ENCODE measurements at regions not wholly inside any gene's neighbourhood (a gene's known extent, or its start where the extent isn't known, plus 50 kb on each side); places are given as distances from the start of the nearest gene placed in this dataset.

DNA sequence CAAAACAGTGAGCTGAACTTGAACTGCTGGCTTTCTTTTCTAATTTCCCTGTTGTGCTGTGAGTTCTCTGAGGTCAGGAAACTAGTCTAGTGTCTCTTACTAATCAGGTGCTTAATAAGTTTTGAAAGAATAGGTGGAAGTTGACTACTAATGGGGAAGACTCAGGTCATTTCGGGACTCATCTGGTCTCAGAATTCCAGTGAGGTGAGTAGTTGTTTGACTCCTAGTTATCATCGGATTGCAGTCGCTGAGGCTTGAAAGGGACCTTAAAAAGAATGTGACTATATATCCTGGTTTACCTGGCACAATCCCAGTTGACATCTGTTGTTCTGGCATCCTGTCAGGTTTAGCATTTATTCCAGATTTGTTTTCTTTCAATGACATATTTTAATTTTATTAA lies 81.4 kb upstream of the SPAG17 start:
- ChIA-PET CTCF (no interaction called here), POLR2A (no interaction called here)
- DNase-seq (ENCODE audit: extremely low spot score), result no peak
- TF ChIP-seq, protein P1, sequence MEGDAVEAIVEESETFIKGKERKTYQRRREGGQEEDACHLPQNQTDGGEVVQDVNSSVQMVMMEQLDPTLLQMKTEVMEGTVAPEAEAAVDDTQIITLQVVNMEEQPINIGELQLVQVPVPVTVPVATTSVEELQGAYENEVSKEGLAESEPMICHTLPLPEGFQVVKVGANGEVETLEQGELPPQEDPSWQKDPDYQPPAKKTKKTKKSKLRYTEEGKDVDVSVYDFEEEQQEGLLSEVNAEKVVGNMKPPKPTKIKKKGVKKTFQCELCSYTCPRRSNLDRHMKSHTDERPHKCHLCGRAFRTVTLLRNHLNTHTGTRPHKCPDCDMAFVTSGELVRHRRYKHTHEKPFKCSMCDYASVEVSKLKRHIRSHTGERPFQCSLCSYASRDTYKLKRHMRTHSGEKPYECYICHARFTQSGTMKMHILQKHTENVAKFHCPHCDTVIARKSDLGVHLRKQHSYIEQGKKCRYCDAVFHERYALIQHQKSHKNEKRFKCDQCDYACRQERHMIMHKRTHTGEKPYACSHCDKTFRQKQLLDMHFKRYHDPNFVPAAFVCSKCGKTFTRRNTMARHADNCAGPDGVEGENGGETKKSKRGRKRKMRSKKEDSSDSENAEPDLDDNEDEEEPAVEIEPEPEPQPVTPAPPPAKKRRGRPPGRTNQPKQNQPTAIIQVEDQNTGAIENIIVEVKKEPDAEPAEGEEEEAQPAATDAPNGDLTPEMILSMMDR (IDR thresholded peaks at IDR 0.05; ENCODE audit: control extremely low read depth, extremely low read depth, low read depth, missing control alignments), result no peak

DNA sequence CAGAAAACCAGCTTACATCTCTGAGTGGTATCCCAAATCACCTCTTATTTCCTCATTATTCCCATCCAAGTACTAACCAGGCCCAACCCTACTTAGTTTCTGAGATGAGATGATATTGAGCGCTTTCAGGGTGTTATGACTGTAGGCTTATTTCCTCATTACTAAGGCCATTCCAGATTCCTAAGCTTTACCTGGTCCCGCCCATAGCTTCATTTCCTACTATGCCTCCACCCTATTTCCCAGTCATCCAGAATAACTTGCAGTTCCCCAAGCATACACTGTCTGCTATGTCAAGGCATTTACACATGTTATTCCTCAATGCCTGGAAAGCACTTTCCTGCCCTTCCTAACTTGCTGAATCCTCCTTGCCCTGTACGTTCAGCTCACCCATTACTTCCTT lies 79.3 kb upstream of the SPAG17 start:
- POLR2A ChIA-PET, result no interaction called here
- CTCF ChIA-PET, result no interaction called here
- DNase-seq (ENCODE audit: extremely low spot score), result no peak
- TF ChIP-seq, protein P1 (IDR thresholded peaks at IDR 0.05; ENCODE audit: control extremely low read depth, extremely low read depth, low read depth, missing control alignments), result no peak

DNA sequence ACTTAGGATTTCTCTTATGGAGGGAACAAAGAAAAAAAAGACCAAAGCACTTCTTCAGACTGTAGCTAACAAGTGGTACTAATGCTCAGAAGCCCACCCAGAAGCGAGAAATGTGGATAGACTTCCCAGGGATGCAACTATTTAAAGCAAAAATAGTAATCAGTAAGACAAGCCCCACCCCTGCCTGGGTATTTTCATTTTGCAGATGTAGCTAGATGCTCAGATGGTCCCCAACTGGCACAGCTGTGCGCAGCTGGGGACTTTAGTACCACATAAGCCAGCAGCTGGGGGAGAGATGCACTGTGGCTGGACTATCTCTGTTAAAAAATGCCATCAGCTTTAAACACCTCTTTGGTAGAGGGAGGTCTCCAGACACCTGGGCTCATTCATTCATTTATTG lies 77.8 kb upstream of the SPAG17 start:
- no peak for DNase-seq (ENCODE audit: extremely low spot score)
- TF ChIP-seq, protein P1 (IDR thresholded peaks at IDR 0.05; ENCODE audit: control extremely low read depth, extremely low read depth, low read depth, missing control alignments), result no peak
- POLR2A ChIA-PET, result no interaction called here
- CTCF ChIA-PET, result no interaction called here

DNA sequence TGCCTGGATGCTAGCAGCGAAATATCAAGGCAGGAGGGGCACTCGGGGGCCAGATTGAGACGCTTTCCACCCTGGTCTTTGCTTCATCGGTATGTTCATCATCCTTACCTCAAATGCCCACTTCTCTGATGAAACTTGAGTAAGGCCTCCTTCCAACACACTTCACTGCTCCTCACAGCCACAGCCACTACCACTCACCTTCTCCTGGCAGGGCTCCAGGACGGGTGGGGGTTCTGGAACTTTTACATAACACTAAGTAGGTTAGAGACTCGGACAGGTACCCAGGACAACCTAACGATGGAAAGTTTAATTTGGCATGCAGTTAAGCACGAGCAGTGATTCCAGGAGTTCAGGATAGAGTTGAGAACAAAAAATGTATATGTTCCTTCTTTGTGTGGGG lies 73.9 kb upstream of the SPAG17 start:
- no peak for DNase-seq (ENCODE audit: extremely low spot score)
- POLR2A ChIA-PET, result no interaction called here
- CTCF ChIA-PET, result interaction anchor here (1.0 kb wide), 1 partner anchor 11 kb away, joined by 4 read pairs; no protein-coding TSS in a partner anchor
- TF ChIP-seq, protein P1 (IDR thresholded peaks at IDR 0.05; ENCODE audit: control extremely low read depth, extremely low read depth, low read depth, missing control alignments), result no peak

DNA sequence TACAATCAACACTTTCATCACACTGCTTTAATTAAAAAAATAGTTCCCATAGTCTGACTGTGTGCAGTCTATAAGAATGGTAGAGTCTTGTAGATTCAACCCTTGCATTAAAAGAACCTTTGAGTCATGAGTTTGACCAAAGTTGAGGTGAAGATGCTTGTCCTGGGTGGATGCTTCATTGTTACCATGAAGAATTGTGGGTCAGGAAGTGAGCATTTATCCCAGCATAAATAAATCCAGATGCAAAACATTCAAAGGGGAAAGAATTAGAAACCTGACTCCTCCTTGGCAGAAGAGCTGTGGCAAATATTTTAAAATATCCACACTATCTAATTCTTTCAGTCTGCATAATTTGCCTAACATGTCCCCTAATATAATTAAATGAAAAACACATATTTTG lies 72.9 kb upstream of the SPAG17 start:
- TF ChIP-seq, protein P1 (IDR thresholded peaks at IDR 0.05; ENCODE audit: control extremely low read depth, extremely low read depth, low read depth, missing control alignments), result no peak
- CTCF ChIA-PET, result no interaction called here
- POLR2A ChIA-PET, result no interaction called here
- no peak for DNase-seq (ENCODE audit: extremely low spot score)

DNA sequence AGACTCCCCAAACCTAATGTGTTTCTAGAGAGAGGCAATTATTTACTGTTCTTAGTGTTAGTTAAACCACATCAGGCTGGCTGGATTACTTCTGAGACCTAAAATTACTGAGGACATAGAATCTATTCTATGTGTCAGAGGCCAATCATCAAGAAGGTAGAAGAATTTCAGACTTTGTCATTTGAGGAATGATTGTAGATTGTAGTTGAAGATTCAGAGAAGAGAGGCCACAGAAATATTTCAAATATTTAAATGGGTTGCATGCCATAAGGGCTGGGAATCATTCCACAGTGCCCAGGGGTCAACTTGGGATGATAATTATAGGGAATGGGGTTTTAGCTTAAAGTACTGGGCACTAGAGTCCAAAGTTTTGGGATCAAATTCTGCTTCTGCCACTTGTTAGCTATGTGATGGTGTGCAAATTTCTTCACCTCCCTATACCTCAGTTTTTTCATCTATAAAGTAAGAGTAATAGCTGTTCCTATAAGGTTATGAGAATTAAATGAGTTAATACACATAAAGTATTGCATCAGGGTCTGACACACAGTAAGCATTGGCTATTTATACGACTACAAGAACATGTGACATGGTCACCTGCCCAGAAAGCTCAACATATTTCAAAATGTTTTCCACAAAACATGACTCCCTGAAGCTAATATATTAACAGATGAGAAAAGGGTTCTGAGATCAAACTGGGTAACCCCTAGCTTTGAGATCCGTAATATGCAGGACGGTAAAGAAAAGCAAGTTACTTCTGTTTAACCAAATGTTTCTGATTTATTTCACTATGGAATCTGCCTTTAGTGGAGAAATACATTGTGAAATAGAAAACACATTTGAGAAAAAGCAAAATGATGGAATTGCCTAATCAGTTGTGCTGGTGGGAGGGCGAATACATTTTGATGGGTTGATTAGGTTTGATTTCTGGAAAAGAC lies 69.7 kb upstream of the SPAG17 start:
- TF ChIP-seq, protein P1 (IDR thresholded peaks at IDR 0.05; ENCODE audit: control extremely low read depth, extremely low read depth, low read depth, missing control alignments), result no peak
- CTCF ChIA-PET, result interaction anchor here (1.0 kb wide), 1 partner anchor 103 kb away, joined by 3 read pairs; no protein-coding TSS in a partner anchor
- POLR2A ChIA-PET, result no interaction called here
- DNase-seq (ENCODE audit: extremely low spot score), result no peak

Data from GM10248 (cell line).